Fibroblast of lung (primary cell): ENCODE measurements at regions not wholly inside any gene's neighbourhood (a gene's known extent, or its start where the extent isn't known, plus 50 kb on each side); places are given as distances from the start of the nearest gene placed in this dataset.

ENCODE experiments used
- EZH2 ChIP-seq: IDR thresholded peaks from 2 replicates; pipeline ENCODE4 v1.5.1; 2012; ENCODE audit warnings: low read length, control low read depth, mild to moderate bottlenecking; ENCODE audit errors: missing control alignments
- TF ChIP-seq, protein P1 (sequence below), 2 donors: IDR thresholded peaks in 1 of 2; conservative IDR thresholded peaks in 1 of 2; 1 replicate in 1 of 2; 2 replicates in 1 of 2; pipeline ENCODE4 v1.5.1; 2011 to 2012; ENCODE audit warnings: low read length in 2 of 2, control low read depth in 1 of 2, inconsistent platforms in 1 of 2, low read depth in 1 of 2, mild to moderate bottlenecking in 1 of 2

- TF ChIP-seq, protein P1, sequence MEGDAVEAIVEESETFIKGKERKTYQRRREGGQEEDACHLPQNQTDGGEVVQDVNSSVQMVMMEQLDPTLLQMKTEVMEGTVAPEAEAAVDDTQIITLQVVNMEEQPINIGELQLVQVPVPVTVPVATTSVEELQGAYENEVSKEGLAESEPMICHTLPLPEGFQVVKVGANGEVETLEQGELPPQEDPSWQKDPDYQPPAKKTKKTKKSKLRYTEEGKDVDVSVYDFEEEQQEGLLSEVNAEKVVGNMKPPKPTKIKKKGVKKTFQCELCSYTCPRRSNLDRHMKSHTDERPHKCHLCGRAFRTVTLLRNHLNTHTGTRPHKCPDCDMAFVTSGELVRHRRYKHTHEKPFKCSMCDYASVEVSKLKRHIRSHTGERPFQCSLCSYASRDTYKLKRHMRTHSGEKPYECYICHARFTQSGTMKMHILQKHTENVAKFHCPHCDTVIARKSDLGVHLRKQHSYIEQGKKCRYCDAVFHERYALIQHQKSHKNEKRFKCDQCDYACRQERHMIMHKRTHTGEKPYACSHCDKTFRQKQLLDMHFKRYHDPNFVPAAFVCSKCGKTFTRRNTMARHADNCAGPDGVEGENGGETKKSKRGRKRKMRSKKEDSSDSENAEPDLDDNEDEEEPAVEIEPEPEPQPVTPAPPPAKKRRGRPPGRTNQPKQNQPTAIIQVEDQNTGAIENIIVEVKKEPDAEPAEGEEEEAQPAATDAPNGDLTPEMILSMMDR (conservative IDR thresholded peaks at IDR 0.05 in 1 of 2, IDR thresholded peaks at IDR 0.05 in 1 of 2; ENCODE audit: low read depth in 1 of 2, low read length in 2 of 2) = no peak
- TF ChIP-seq EZH2 = no peak
Observed at GRCh38 chr1:115428256-115428655, 90.2 kb upstream of the NGF start.
